T1000 (cell line): ENCODE measurements at regions not wholly inside any gene's neighbourhood (a gene's known extent, or its start where the extent isn't known, plus 50 kb on each side); places are given as distances from the start of the nearest gene placed in this dataset.
"Not testable (repeated sequence)": the region's sequence is repeated elsewhere in the genome, so short reads cannot be mapped to it uniquely, and the experiment has no call there.

Experiments
- DNase-seq: peaks from one replicate; lab custom pipeline; 2025; ENCODE audit warnings: mixed read lengths; lab: John Stamatoyannopoulos, UW

- DNase-seq: no peak
These were observed 1811.2 kb upstream of the PCDH10 start for GRCh38 chr4:131337936-131338335.

- no peak for DNase-seq
These were observed 1810.0 kb upstream of the PCDH10 start for GRCh38 chr4:131339137-131339536.

GRCh38 chr4:131344761-131345160, 1804.3 kb upstream of the PCDH10 start:
- DNase-seq: no peak

GRCh38 chr4:131347816-131348215, 1801.3 kb upstream of the PCDH10 start:
- DNase-seq: no peak

- DNase-seq: no peak
These were observed 1800.8 kb upstream of the PCDH10 start for GRCh38 chr4:131348263-131348662.

DNA sequence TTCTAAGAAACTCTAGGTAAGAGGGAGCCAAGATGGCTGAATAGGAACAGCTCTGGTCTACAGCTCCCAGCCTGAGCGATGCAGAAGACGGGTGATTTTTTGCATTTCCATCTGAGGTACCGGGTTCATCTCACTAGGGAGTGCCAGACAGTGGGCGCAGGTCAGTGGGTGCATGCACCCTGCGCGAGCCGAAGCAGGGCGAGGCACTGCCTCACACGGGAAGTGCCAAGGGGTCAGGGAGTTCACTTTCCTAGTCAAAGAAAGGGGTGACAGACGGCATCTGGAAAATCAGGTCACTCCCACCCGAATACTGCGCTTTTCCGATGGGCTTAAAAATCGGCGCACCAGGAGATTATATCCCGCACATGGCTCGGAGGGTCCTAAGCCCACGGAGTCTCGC, 1796.7 kb upstream of the PCDH10 start:
- not testable (repeated sequence) for DNase-seq

DNA sequence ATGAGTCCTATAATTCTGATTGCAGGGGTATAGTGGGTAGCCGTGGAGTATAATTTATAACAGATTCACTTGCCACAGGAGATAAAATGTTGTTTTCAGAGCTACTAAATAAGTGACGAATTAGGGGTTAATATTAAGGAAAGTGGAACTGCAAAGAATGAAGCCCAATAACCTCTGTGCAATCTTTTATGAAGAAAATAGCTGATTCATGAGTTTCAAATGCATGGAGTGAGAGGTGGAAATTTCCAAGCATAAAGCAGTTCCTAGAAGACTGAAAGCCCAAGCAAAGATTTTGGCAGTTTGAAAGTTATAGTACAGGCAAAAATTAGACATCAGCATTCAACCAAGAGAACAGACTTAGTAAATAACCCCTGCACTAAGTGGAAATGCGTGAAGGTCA, 1782.4 kb upstream of the PCDH10 start:
- DNase-seq: no peak

DNA sequence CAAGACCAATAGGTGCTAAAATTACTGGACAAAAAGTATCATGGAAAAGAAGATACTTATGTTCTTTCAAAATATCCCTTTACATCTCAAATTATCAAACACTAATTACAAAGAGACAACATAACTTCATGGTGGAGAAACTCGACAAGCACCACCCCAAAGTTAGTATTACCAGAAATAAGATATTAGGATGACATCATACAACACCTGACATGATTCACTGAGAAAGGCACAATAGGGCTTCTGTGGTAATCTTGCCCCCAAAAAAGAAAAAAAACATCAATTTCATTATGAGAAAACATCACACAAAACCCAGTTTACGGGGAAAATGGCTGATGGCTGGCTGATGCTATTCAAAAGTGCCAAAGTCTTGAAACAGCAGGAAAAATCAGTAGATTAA, 1781.7 kb upstream of the PCDH10 start:
- DNase-seq: no peak

DNA sequence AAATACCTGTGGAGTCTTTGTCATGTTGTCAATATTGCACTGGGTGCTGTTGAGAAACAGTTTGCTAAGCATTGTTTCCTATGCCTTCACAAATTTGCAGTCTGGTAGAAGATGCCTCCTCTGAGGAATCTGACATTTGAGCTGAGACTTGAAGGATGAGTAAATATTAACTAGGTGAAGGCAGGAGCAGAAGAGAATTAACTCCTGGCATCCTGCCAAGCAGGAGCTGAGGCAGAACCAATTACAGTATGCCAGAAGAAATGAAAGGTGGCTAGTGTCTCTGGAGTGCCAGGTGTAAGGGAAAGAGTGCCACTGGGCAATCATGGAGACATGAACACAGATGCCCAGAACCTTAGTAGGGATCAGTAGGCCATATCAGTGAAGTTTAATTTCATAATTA, 1778.2 kb upstream of the PCDH10 start:
- DNase-seq: no peak

- DNase-seq: no peak
These were observed 1768.0 kb upstream of the PCDH10 start for GRCh38 chr4:131381055-131381454.

- no peak for DNase-seq
These were observed 1766.3 kb upstream of the PCDH10 start for GRCh38 chr4:131382839-131383238.

DNA sequence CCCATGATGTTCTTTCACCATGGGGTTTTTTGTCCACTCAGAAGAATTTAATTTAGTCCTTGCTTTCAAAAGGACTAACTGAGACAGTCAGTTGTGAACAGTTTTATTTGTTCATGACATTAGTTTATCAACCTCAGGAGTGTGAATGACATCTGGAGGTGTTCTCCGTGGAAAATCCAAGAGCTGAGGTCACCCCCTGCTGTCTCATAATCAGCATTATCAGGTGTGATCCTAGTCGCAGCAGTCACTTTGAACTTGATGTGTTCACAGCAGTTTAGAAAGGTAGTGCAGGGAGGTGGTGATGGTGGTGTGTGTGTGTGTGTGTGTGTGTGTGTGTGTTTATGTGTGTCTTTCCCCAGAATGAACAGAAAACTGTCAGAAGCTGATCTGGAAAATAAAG, 1760.8 kb upstream of the PCDH10 start:
- DNase-seq: no peak

DNA sequence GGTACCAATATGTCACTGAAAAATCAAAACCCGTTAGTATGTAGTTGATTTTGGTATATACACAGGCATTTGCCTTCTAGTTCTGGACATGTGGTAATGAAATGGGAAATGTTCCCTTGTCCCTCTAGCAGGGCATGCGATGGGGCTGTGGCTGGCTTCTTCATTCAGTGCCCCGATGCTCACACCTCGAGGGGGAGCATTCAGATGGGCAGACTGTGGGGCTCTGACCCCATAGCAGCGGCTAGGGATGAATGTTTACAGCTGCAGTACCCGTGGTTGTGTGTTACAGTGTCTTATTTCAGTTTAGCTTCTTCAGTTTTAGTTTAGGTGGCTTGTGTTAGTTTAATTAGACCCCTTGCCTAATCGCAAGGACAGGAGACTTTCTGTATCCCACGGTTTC, 1741.0 kb upstream of the PCDH10 start:
- no peak for DNase-seq

DNA sequence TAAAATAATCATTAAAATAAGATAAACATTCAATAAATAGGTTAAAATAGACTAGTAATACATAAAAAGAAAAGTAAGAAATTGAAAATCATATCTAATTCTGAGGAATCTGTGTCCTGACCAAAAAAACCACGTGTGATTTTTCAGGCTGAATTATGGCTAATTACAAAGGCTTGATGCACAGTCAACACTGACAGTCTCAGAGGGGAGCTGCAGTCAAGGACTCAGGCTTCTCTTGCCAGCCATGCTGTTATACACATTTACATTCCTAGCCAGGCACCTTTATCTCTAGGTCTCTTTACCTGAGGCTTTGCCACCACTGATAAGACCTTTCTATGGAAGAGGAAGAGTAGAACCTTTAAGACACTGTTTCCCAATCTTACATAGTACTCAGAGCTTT, 1737.7 kb upstream of the PCDH10 start:
- DNase-seq: no peak

DNA sequence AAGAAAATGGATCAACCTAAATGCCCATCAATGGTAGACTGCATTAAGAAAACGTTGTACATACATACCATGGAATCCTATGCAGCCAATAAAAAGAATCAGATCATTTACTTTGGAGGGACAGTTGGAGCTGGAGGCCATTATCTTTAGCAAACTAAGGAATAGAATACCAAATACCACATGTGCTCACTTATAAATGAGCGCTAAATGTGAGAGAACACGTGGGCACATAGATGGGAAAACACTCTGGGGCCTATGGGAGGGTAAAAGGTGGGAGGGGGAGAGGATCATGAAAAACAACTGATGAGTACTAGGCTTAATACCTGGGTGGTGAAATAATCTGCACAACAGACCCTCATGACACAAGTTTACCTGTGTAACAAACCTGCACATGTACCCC, 1729.9 kb upstream of the PCDH10 start:
- DNase-seq: no peak

DNA sequence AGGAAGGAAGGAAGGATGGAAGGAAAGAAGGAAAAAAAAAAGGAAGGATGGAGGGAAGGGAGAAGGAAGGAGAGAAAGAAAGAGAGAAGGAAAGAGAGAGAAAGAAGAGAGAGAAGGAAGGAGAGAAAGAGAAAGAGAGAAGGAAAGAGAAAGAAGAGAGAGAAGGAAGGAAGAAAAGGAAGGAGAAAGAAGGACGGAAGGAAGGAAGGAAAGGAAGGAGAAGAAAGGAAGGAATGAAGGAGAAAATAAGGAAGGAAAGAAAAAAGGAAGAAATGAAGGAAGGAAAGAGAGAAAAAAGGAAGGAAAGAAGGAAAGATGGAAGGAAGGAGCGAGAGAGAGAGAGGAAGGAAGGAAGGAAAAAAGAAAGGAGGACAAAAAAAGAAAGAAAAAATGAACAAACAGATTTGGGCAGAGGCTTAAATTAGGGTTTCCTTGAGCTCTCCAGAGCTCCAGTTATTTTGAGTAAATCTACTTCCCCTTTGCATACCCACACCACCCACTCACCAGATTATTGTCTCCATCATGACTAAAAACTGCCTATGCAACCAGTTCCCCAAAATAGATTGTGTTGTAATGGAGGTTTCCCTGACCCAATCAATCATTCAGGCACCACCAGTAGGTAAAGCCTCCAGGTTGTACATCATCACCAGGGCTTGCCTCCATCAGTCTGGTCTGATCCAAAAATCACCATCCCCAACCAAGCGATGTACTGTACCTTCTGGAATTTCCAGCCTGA, 1722.9 kb upstream of the PCDH10 start:
- no peak for DNase-seq

- DNase-seq: no peak
These were observed 1722.1 kb upstream of the PCDH10 start for GRCh38 chr4:131427000-131427399.

GRCh38 chr4:131430302-131430701, 1718.8 kb upstream of the PCDH10 start:
- no peak for DNase-seq

GRCh38 chr4:131441004-131441688, 1707.9 kb upstream of the PCDH10 start:
- DNase-seq: no peak

- DNase-seq: no peak
These were observed 1701.2 kb upstream of the PCDH10 start for GRCh38 chr4:131447883-131448282.

DNA sequence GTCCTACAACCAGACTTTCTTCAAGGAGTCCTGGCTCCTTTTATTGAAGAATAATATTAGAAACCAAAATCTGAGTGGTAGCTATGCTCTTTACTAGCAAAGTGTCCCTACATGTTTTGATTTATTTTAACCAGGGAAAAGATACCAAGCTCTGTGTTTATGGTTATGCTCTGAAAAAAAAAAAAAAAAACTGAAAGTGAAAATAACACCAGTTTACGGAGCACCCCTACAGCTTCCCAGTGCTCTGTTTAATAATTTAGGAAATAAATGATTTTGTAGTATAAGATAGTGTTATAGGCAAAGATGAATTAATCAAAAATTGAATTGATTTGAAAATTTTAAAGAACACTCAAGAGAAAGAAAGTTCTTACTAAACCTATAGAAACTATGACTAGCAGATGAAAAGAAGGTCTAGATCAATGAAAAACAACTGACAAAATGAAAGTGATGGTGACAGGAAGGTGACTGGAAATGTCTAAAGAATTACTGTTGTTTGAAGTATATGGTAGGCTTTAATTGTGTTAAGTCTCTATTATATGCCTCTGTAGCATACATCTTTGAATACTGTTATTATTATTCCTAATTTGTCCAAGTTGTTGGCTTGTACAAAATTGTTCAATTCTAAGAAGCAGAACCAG, 1698.4 kb upstream of the PCDH10 start:
- DNase-seq: no peak

DNA sequence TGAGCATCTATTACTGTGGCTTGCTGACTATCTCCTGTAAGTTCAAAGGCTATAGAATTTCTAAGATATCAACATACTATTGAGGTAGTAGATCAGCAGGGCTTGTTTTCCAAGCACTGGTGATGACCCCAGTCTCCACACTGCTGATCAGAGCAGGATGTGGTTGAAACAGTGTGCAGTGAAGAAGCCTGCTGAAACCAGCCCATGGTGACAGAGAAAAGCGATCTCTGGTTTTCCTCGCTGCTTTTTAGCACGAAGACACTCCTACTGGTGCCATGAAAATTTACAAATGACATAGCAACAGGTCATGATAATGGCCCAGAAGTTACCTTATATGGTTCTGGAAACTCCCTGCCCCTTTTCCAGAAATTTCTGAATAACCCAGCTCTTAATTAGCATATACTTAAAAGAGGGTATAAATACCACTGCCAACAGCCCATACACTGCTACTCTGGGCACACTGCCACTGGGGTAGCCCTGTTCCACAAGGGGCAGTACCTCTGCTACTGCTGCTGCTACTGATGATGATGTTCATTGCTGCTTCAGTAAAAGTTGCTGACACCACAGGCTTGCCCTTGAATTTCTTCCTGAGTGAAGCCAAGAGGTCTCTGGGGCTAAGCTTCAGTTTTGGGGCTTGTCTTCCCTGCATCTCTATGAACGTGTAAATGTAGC, 1689.5 kb upstream of the PCDH10 start:
- no peak for DNase-seq

DNA sequence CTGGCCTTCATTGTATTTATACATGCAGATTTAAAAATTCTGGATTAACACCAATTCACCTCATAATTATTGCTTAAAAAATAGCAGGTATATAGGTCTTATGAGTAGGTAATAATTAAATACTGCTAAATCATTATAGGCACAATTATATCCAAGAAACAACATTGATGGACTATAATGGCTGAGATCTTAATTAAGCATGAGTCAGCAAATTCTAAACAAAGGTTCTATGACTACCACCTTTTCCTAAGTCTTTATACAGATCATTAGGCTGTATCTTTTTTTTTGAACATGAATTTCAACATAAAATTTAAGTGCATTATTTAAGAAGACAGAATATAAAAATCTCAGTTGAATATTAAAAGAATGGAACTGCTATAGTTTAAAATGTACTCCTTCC, 1678.7 kb upstream of the PCDH10 start:
- no peak for DNase-seq
